Neural cell (in vitro differentiated cells): ENCODE measurements at regions not wholly inside any gene's neighbourhood (a gene's known extent, or its start where the extent isn't known, plus 50 kb on each side); places are given as distances from the start of the nearest gene placed in this dataset.

Experiments used
- H2AFZ ChIP-seq: fragments of 200-600, 300-800 bp; sonication (generic), shearing (Covaris generic); 2 replicates; pipeline ENCODE4 v1.6.0; 2014; ENCODE audit warnings: low read depth, mild to moderate bottlenecking, antibody characterized with exemption, low read length, moderate library complexity
- H3F3A ChIP-seq: fragments of 200-600 bp; shearing (Covaris generic); 2 replicates; pipeline ENCODE4 v1.6.1; 2016; ENCODE audit warnings: mild to moderate bottlenecking, moderate library complexity, mixed read lengths, antibody characterized with exemption, low read length; ENCODE audit not compliant: insufficient read depth, poor library complexity, severe bottlenecking
- H3K27ac ChIP-seq: fragments of 200-600, 300-800 bp; sonication (generic), shearing (Covaris generic); 2 replicates; pipeline ENCODE4 v1.5.1; 2014; ENCODE audit warnings: mild to moderate bottlenecking, low read length, moderate library complexity
- H3K27me3 ChIP-seq: fragments of 300-800, 200-600 bp; sonication (generic), shearing (Covaris generic); 2 replicates; pipeline ENCODE4 v1.6.0; 2014; ENCODE audit warnings: mild to moderate bottlenecking, low read depth, low read length, moderate library complexity; ENCODE audit not compliant: insufficient read depth
- H3K36me3 ChIP-seq: fragments of 300-800, 200-600 bp; sonication (generic), shearing (Covaris generic); 2 replicates; pipeline ENCODE4 v1.5.1; 2014; ENCODE audit warnings: mild to moderate bottlenecking, antibody characterized with exemption, low read length, moderate library complexity; ENCODE audit not compliant: insufficient read depth
- H3K4me2 ChIP-seq: fragments of 300-800, 200-600 bp; sonication (generic), shearing (Covaris generic); 2 replicates; pipeline ENCODE4 v1.6.0; 2014; ENCODE audit warnings: mild to moderate bottlenecking, low read length
- H3K4me3 ChIP-seq: fragments of 300-800, 200-600 bp; sonication (generic), shearing (Covaris generic); 2 replicates; pipeline ENCODE4 v1.5.1; 2014; ENCODE audit warnings: mild to moderate bottlenecking, low read length, moderate library complexity
- H3K79me2 ChIP-seq: fragments of 200-600 bp; shearing (Covaris generic); replicated peaks from 2 replicates; pipeline ENCODE4 v1.6.0; 2014; ENCODE audit warnings: mild to moderate bottlenecking, low read length, moderate library complexity; ENCODE audit not compliant: insufficient read depth
- H3K9ac ChIP-seq: fragments of 300-800, 200-600 bp; sonication (generic), shearing (Covaris generic); 2 replicates; pipeline ENCODE4 v1.6.1; 2016; ENCODE audit warnings: mild to moderate bottlenecking, low read length, mixed read lengths
- H3K9me2 ChIP-seq: fragments of 200-600 bp; shearing (Covaris generic); 2 replicates; pipeline ENCODE4 v1.6.1; 2016; ENCODE audit warnings: mild to moderate bottlenecking, low read length, mixed read lengths; ENCODE audit not compliant: insufficient read depth
- H3K9me3 ChIP-seq: fragments of 200-600, 300-800 bp; sonication (generic), shearing (Covaris generic); 2 replicates; pipeline ENCODE4 v1.6.1; 2016; ENCODE audit warnings: mild to moderate bottlenecking, mixed run types, low read length, moderate library complexity, mixed read lengths
- H4K20me1 ChIP-seq: fragments of 200-600 bp; shearing (Covaris generic); 2 replicates; pipeline ENCODE4 v1.6.1; 2016; ENCODE audit warnings: mild to moderate bottlenecking, mixed run types; ENCODE audit not compliant: insufficient read depth
- EP300 ChIP-seq: fragments of 450-650 bp; conservative IDR thresholded peaks from 2 replicates; pipeline ENCODE4 v1.6.1; 2014; ENCODE audit warnings: antibody characterized with exemption, mild to moderate bottlenecking, moderate library complexity; ENCODE audit not compliant: poor library complexity, severe bottlenecking
- EZH2 ChIP-seq: fragments of 200-600, 300-800 bp; shearing (Covaris generic), sonication (generic); IDR thresholded peaks from 2 replicates; pipeline ENCODE4 v1.6.1; 2014; ENCODE audit warnings: antibody characterized with exemption, low read length, borderline replicate concordance, mild to moderate bottlenecking; ENCODE audit not compliant: insufficient read depth, poor library complexity, severe bottlenecking
- MXI1 ChIP-seq: fragments of 450-650 bp; conservative IDR thresholded peaks from 2 replicates; pipeline ENCODE4 v1.6.1; 2014; ENCODE audit warnings: antibody characterized with exemption, mild to moderate bottlenecking; ENCODE audit not compliant: poor library complexity, severe bottlenecking
- POLR2AphosphoS5 ChIP-seq: IDR thresholded peaks from 2 replicates; pipeline ENCODE4 v1.6.1; 2012
- RAD21 ChIP-seq: fragments of 450-650 bp; conservative IDR thresholded peaks from 2 replicates; pipeline ENCODE4 v1.6.1; 2014; ENCODE audit warnings: antibody characterized with exemption, mild to moderate bottlenecking, moderate library complexity
- SMC3 ChIP-seq: fragments of 450-650 bp; conservative IDR thresholded peaks from 2 replicates; pipeline ENCODE4 v1.6.1; 2014; ENCODE audit warnings: antibody characterized with exemption, mild to moderate bottlenecking, moderate library complexity; ENCODE audit not compliant: poor library complexity
- TAF1 ChIP-seq: IDR thresholded peaks from 2 replicates; pipeline ENCODE4 v1.6.1; 2012; ENCODE audit warnings: low read depth
- TF ChIP-seq, protein P1 (sequence below): IDR thresholded peaks from 2 replicates; pipeline ENCODE4 v1.6.1; 2012; ENCODE audit warnings: borderline replicate concordance
- TF ChIP-seq, protein P2 (sequence below): fragments of 450-650 bp; IDR thresholded peaks from 2 replicates; pipeline ENCODE4 v1.5.1; 2014; ENCODE audit warnings: antibody characterized with exemption, mild to moderate bottlenecking, moderate library complexity; ENCODE audit not compliant: poor library complexity, severe bottlenecking

DNA sequence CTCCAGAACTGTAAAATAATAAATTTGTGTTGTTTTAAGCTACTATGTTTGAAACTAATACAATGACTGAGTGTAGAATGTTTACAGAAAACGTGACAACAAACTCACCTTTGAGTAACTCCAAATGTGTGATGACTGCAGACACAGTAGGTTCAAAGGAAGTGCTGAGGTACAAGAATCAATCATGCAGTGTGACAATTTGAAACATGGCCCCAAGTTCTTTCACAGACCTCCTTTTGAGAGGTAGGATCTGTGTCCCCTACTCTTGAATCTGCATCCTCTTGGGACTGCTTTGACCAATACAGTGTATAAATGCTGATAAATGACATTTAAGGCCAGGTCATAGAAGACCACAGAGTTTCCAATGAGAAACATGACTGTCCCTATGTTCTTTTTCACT lies 667.7 kb upstream of the DIPK2B start:
- Histone ChIP-seq H3F3A (no peaks in the 10 kb centered on the region), H3K79me2 (no peaks in the 10 kb centered on the region), H3K27ac (no peak overlapping the region), H2AFZ (no peak overlapping the region), H3K27me3 (no peaks in the 10 kb centered on the region), H3K4me3 (no peak overlapping the region), H4K20me1 (no peaks in the 10 kb centered on the region), H3K9ac (no peak overlapping the region), H3K4me2 (no peak overlapping the region), H3K9me2 (no peaks in the 10 kb centered on the region), H3K36me3 (no peaks in the 10 kb centered on the region), H3K9me3 (no peaks in the 10 kb centered on the region)
- TF ChIP-seq TAF1 (no peak), EZH2 (no peak), SMC3 (no peak), EP300 (no peak)
- TF ChIP-seq, protein P1, sequence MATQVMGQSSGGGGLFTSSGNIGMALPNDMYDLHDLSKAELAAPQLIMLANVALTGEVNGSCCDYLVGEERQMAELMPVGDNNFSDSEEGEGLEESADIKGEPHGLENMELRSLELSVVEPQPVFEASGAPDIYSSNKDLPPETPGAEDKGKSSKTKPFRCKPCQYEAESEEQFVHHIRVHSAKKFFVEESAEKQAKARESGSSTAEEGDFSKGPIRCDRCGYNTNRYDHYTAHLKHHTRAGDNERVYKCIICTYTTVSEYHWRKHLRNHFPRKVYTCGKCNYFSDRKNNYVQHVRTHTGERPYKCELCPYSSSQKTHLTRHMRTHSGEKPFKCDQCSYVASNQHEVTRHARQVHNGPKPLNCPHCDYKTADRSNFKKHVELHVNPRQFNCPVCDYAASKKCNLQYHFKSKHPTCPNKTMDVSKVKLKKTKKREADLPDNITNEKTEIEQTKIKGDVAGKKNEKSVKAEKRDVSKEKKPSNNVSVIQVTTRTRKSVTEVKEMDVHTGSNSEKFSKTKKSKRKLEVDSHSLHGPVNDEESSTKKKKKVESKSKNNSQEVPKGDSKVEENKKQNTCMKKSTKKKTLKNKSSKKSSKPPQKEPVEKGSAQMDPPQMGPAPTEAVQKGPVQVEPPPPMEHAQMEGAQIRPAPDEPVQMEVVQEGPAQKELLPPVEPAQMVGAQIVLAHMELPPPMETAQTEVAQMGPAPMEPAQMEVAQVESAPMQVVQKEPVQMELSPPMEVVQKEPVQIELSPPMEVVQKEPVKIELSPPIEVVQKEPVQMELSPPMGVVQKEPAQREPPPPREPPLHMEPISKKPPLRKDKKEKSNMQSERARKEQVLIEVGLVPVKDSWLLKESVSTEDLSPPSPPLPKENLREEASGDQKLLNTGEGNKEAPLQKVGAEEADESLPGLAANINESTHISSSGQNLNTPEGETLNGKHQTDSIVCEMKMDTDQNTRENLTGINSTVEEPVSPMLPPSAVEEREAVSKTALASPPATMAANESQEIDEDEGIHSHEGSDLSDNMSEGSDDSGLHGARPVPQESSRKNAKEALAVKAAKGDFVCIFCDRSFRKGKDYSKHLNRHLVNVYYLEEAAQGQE: no peak
- TF ChIP-seq, protein P2, sequence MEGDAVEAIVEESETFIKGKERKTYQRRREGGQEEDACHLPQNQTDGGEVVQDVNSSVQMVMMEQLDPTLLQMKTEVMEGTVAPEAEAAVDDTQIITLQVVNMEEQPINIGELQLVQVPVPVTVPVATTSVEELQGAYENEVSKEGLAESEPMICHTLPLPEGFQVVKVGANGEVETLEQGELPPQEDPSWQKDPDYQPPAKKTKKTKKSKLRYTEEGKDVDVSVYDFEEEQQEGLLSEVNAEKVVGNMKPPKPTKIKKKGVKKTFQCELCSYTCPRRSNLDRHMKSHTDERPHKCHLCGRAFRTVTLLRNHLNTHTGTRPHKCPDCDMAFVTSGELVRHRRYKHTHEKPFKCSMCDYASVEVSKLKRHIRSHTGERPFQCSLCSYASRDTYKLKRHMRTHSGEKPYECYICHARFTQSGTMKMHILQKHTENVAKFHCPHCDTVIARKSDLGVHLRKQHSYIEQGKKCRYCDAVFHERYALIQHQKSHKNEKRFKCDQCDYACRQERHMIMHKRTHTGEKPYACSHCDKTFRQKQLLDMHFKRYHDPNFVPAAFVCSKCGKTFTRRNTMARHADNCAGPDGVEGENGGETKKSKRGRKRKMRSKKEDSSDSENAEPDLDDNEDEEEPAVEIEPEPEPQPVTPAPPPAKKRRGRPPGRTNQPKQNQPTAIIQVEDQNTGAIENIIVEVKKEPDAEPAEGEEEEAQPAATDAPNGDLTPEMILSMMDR: no peak

DNA sequence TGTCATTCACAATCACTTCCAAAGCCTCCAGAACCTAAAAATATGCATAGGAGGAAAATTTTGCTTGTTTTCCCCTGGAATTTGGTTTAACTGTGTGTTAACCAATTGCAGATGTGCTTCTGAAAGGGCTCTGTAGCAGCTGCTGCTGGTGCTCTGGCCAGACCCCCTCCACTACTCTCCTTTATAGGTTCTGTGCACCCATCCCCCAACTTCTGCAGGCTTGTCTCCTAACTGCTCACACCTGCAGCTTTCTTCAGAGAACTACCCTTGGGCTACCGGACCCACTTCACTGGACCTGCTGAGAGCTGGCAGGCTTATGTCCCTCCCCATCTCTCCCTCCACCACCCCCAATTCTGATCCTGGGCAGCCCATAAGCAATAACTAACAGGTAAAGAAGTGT lies 662.1 kb upstream of the DIPK2B start:
- H3K36me3 ChIP-seq: no peaks in the 10 kb centered on the region
- no peaks in the 10 kb centered on the region for H3K79me2 ChIP-seq
- no peak overlapping the region for H3K4me3 ChIP-seq
- no peaks in the 10 kb centered on the region for H3K9me2 ChIP-seq
- no peak overlapping the region for H3K9ac ChIP-seq
- H3F3A ChIP-seq: no peaks in the 10 kb centered on the region
- H4K20me1 ChIP-seq: no peaks in the 10 kb centered on the region
- no peaks in the 10 kb centered on the region for H3K27me3 ChIP-seq
- no peak overlapping the region for H3K27ac ChIP-seq
- no peak overlapping the region for H2AFZ ChIP-seq
- no peaks in the 10 kb centered on the region for H3K9me3 ChIP-seq
- TF ChIP-seq EP300 (no peak), MXI1 (no peak), RAD21 (no peak), SMC3 (no peak), POLR2AphosphoS5 (no peak), TAF1 (no peak), EZH2 (no peak)
- TF ChIP-seq, protein P2: no peak
- TF ChIP-seq, protein P1: no peak
- H3K4me2 ChIP-seq: no peak overlapping the region
